ENCODE measurements at regions not wholly inside any gene's neighbourhood (a gene's known extent, or its start where the extent isn't known, plus 50 kb on each side); places are given as distances from the start of the nearest gene placed in this dataset.

GRCh38 chr1:168634951-168635532 lies 58.6 kb downstream of the XCL1 start:
- TF ChIP-seq POLR2A (IDR thresholded peaks at IDR 0.05; ENCODE audit: low read depth, low read length) (no peak), SMC3 (IDR thresholded peaks at IDR 0.05; ENCODE audit: low read depth, low read length) (no peak), CHD1 (IDR thresholded peaks at IDR 0.05; ENCODE audit: low read depth, low read length) (no peak), FOS (IDR thresholded peaks at IDR 0.05; ENCODE audit: low read depth, low read length) (no peak), CTCF (conservative IDR thresholded peaks at IDR 0.05; ENCODE audit: low read depth, low read length) (no peak), RAD21 (IDR thresholded peaks at IDR 0.05; ENCODE audit: low read length) (no peak), USF2 (IDR thresholded peaks at IDR 0.05; ENCODE audit: low read depth, low read length) (no peak), ELK1 (IDR thresholded peaks at IDR 0.05; ENCODE audit: borderline replicate concordance, low read depth, low read length) (no peak), CEBPB (IDR thresholded peaks at IDR 0.05; ENCODE audit: low read depth, low read length) (no peak)

All from IMR-90 (cell line).